Cardiac septum (tissue), 1 donor: ENCODE measurements at regions not wholly inside any gene's neighbourhood (a gene's known extent, or its start where the extent isn't known, plus 50 kb on each side); places are given as distances from the start of the nearest gene placed in this dataset.
"Not testable (repeated sequence)": the region's sequence is repeated elsewhere in the genome, so short reads cannot be mapped to it uniquely, and the experiment has no call there.

Experiments used
- DNase-seq: peaks from one replicate; pipeline ENCODE4 v3.0.0-alpha.2; 2020; ENCODE audit warnings: low spot score
- intact Hi-C: fragments of 100-400 bp; cut with DNase I; formaldehyde crosslinking; loops from one replicate; pipeline ENCODE4 v1.14.0; 2022
- donor health status: DM: no; HTN: no; CAD: no.

GRCh38 chr3:89740080-89740880 lies 632.9 kb downstream of the EPHA3 start:
- intact Hi-C loops: no loop called here
- DNase-seq: no peak

DNA sequence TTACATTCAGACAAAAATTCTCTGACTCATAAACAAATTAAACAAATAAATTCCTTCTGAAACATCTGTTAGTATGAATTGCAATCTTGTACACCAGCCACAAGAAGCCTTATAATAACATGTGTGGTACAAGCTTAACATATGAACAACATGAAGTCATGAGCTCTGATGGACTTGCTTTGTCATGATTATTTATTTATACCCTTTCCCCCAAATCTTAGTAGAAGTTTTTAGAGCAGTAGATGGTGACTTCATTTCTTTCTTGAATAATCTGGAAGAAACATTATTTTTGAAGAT lies 633.4 kb downstream of the EPHA3 start:
- intact Hi-C loops: no loop called here
- no peak for DNase-seq

- intact Hi-C loops: no loop called here
- no peak for DNase-seq
Observed at GRCh38 chr3:89742546-89742945, 635.1 kb downstream of the EPHA3 start.

DNA sequence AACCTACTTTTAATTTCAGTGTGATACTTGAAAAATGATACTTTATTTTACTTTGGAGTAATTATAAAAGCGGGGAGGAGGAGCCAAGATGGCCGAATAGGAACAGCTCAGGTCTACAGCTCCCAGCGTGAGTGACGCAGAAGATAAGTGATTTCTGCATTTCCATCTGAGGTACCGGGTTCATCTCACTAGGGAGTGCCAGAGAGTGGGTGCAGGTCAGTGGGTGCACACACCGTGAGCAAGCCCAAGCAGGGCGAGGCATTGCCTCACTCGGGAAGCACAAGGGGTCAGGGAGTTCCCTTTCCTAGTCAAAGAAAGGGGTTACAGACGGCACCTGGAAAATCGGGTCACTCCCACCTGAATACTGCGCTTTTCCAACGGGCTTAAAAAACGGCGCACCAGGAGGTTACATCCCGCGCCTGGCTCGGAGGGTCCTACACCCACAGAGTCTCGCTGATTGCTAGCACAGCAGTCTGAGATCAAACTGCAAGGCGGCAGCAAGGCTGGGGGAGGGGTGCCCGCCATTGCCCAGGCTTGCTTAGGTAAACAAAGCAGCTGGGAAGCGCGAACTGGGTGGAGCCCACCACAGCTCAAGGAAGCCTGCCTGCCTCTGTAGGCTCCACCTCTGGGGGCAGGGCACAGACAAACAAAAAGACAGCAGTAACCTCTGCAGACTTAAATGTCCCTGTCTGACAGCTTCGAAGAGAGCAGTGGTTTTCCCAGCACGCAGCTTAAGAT lies 640.3 kb downstream of the EPHA3 start:
- intact Hi-C loops, DNase-seq: not testable (repeated sequence)

DNA sequence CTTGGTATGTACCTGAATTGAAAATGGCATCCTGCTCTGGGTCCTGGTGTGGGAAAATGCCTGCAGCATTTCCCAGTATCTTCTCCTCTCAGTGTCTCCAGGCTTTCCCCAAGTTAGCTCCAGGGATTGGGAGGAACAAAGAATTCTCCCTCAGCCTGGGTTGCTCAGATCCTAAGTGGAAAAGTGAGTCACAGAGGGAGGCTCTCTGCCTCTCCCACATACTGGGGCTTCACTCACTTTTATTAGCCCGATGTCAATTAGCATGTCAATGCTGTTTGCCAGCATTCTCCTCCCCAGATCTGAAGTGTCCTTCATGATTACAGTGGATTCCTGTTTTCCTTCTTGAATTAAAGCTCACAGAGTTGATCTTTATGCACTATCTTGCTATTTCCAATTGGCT lies 655.0 kb downstream of the EPHA3 start:
- intact Hi-C loops: no loop called here
- no peak for DNase-seq

DNA sequence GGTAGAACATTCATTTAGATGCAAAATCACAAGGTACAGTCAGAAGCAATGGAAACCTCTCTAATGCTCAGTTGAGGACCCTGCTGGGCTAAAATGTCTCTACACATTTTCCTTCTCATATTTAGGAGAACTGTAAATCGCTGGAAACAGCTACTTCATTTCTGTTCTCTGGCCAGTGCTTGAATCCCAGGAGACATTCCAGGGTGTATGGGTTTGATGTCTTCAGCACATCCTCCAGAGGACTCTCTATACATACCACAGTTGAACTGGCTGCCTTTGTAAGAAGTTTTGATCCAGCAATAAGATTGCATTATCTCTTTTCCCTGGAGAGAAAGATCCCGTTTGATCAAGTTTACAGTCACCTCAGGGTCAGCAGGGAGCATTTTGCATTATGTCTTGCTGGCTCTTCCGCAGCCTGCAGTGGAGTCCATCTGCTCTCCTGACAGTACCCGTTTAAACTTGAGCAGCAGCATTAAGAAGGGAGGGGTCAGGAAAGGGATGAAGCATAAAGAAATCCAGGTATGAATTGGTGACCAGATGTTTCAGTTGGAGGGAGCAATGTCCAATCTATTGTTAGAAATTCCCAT lies 676.0 kb downstream of the EPHA3 start:
- intact Hi-C loops: no loop called here
- no peak for DNase-seq

DNA sequence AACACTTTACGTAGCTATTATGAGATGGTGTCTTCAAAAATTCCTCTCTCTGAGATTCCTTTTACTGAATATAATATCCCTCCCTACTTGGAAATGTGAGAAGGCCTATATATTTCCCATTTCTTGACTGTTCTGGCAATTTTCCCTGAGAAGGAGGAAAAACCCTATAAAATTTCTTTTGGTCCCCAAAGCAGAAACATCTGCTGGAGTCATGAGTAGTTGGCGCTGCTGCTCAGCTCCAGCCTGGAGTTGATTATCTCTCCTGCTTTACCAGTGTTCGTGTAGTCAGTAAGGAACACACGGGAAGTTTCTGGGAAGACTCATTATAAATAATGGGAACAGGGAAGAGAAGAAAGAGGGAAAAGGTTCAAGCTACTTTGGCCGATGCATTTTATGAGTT lies 680.1 kb downstream of the EPHA3 start:
- DNase-seq: no peak
- intact Hi-C loops: no loop called here

GRCh38 chr3:89787979-89788378 lies 680.6 kb downstream of the EPHA3 start:
- DNase-seq: no peak
- intact Hi-C loops: no loop called here

DNA sequence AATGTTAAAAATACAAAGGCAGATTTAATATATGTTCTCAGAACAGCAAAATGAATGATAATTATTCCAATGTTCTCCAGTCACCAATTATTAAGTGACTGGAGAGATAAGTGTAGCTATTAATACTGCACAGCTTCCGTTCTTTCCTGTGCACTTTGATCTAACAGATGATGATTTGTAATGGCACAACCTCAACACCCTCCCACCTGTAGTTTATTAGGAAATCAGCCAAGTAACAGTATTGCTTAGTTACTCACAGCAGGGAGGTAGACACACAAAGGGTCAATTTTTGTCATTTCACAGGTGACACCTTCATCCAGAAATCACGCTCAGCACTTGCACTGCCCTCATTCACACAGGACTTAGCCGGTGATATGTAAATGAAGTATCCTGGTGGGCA lies 688.1 kb downstream of the EPHA3 start:
- DNase-seq: no peak
- intact Hi-C loops: no loop called here

DNA sequence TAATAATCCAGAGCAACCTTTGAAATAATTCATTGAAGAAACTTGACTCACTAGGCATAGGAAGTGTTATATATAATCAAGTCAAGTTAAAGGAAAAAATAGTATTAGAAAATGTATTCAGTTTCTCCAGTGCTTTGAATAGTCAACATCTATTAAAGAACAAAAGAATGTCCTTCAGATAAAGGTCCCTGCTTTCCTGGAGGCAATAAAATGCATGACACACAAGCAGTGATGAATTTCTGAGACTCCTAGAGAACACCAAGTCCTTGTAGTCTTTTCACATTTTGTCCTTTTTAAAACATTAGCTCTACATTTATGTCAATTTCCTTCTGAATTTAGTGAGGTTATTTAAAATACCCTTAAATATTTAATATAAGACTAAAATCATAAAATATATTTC lies 695.5 kb downstream of the EPHA3 start:
- DNase-seq: no peak
- intact Hi-C loops: no loop called here

DNA sequence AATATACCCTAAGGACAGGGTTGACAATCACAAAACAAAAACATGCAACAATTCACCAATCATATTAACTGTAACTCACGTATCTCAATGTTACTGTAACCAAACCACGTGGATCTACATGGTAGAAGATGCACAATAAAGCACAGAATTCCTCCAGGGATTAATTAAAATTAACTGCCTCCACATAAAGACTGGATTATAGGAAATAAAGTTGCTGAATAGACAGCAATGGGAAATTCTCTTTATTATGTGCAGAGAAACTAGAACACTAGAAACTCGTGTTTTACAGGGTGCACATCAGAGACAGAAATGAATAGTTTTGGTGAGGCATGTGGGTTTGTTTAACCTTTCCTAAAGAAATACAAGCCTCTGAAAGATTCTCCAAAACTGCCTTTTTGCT lies 696.3 kb downstream of the EPHA3 start:
- no peak for DNase-seq
- intact Hi-C loops: no loop called here

- intact Hi-C loops: no loop called here
- no peak for DNase-seq
Observed at GRCh38 chr3:89806166-89806565, 698.7 kb downstream of the EPHA3 start.

DNA sequence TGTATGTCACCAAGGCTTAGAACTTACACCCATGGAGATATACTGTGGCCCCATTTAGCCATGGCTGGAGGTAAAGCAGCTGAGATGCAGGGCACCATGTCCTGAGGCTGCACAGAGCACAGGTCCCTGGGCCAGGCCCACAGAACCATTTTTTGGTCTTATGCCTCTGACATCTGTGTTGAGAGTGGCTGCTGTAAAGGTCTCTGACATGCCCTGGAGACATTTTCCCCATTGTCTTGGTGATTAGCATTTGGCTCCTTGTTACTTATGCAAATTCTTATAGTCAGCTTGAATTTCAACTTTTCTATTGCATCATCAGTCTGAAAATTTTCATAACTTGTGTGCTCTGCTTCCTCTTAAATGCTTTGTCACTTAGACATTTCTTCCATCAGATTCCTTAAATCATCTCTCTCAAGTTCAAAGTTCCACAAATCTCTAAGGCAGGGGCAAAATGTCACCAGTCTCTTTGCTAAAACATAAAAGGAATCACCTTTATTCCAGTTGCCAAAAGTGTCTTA lies 701.3 kb downstream of the EPHA3 start:
- intact Hi-C loops: no loop called here
- no peak for DNase-seq

GRCh38 chr3:89813500-89813899 lies 706.1 kb downstream of the EPHA3 start:
- intact Hi-C loops: no loop called here
- DNase-seq: no peak

DNA sequence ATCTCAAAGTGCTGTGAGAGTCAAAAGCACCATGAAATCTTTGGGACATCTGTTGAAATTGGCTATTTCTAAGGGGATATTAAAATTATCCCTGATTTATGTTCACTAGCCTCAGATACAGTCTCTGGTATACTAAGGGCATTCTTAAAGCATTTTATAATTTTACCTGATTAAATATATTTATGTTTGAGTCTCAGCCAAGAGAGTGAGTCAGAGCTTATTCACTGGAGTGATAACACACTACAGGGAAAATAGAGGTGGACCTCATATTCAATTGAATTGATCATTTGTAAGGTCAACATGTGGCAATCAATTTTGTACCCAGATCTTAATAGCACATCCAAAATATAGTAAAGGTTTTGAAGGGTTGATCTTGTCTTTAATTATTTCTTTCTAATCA lies 733.6 kb downstream of the EPHA3 start:
- intact Hi-C loops: no loop called here
- DNase-seq: no peak

DNA sequence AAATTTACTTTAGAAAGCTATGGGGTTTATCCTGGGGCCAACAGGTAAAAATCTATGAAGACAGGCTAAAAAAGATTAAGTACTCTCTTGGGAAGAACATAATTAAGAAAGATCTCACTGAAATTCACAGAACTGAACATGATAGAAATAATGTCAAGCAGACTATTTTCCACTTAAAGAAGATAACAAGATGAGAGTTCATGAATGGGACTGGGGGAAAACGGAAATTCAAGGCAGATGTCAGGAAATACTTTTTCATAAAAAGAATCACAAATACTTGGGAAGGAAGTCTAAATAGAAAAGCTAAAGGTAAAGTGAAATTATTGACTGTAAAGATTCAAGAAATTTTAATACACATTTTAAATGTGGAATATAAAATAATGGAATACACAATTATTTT lies 737.6 kb downstream of the EPHA3 start:
- no peak for DNase-seq
- intact Hi-C loops: no loop called here

DNA sequence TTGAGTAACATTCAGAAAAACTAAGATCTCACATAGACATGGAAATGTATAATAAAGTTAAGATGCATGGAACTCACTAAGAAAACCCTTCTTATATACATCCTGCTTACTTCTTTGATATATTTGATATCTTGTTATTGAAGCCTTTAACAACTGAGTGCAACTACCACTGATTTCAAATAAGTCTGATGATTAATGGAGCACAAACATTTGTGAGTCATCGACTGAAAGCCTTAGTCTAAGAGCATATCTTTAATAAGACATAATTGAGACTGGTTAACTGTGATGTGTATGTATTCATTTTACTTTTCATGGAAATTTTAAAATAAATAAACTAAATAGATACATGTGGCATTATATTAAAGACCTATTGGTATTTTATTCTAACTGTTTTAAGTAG lies 740.5 kb downstream of the EPHA3 start:
- intact Hi-C loops: no loop called here
- no peak for DNase-seq

- no peak for DNase-seq
- intact Hi-C loops: loop anchor here (10.0 kb wide), 1 partner anchor 747 kb away; the partner anchor contains the start of gene EPHA3
Observed at GRCh38 chr3:89851974-89852621, 744.7 kb downstream of the EPHA3 start.

GRCh38 chr3:89859757-89860156 lies 752.3 kb downstream of the EPHA3 start:
- intact Hi-C loops: loop anchor here (10.0 kb wide), 1 partner anchor 755 kb away; the partner anchor contains the start of gene EPHA3
- DNase-seq: no peak

GRCh38 chr3:89867286-89867685 lies 759.9 kb downstream of the EPHA3 start:
- DNase-seq: no peak
- intact Hi-C loops: no loop called here
